ENCODE measurements at regions not wholly inside any gene's neighbourhood (a gene's known extent, or its start where the extent isn't known, plus 50 kb on each side); places are given as distances from the start of the nearest gene placed in this dataset.

GRCh38 chr9:105114318-105114717 lies 130.1 kb upstream of the SLC44A1 start:
- Mint-ChIP-seq H3K36me3 (ENCODE audit: insufficient read depth, unreplicated experiment) (no peaks in the 10 kb centered on the region), H3K27me3 (ENCODE audit: insufficient read depth, unreplicated experiment) (no peaks in the 10 kb centered on the region), H3K4me1 (ENCODE audit: insufficient read depth, unreplicated experiment) (no peaks in the 10 kb centered on the region), H3K27ac (ENCODE audit: low read depth, unreplicated experiment) (no peak overlapping the region), H3K9me3 (ENCODE audit: unreplicated experiment) (no peaks in the 10 kb centered on the region), H3K4me3 (ENCODE audit: unreplicated experiment) (no peak overlapping the region)
- BruUV-seq (replicated peaks), result no TSS peak
- ChIA-PET CTCF (interaction anchor here (0.5 to 1.5 kb wide), 4 partner anchors 19 to 370 kb away, joined by 3 to 8 read pairs (median 4); no protein-coding TSS in a partner anchor), POLR2A (no interaction called here)
- no peak for DNase-seq (ENCODE audit: unreplicated experiment)
- intact Hi-C loops (cut with micrococcal nuclease), result no loop called here
- TF ChIP-seq CTCF (IDR thresholded peaks at IDR 0.05; ENCODE audit: unreplicated experiment), result no peak

GRCh38 chr9:105114964-105115728 lies 129.3 kb upstream of the SLC44A1 start:
- POLR2A ChIA-PET, result no interaction called here
- DNase-seq (ENCODE audit: unreplicated experiment), result no peak
- Mint-ChIP-seq H3K27ac (ENCODE audit: low read depth, unreplicated experiment) (no peak overlapping the region), H3K4me1 (ENCODE audit: insufficient read depth, unreplicated experiment) (no peaks in the 10 kb centered on the region), H3K9me3 (ENCODE audit: unreplicated experiment) (no peaks in the 10 kb centered on the region), H3K36me3 (ENCODE audit: insufficient read depth, unreplicated experiment) (no peaks in the 10 kb centered on the region), H3K27me3 (ENCODE audit: insufficient read depth, unreplicated experiment) (no peaks in the 10 kb centered on the region), H3K4me3 (ENCODE audit: unreplicated experiment) (no peak overlapping the region)
- CTCF ChIA-PET, result interaction anchor here (0.5 to 1.5 kb wide), 4 partner anchors 27 to 371 kb away, joined by 3 to 5 read pairs (median 3); no protein-coding TSS in a partner anchor
- no peak for TF ChIP-seq CTCF (IDR thresholded peaks at IDR 0.05; ENCODE audit: unreplicated experiment)
- BruUV-seq (replicated peaks), result no TSS peak
- intact Hi-C loops (cut with micrococcal nuclease), result no loop called here

- no TSS peak for BruUV-seq (replicated peaks)
- H3K4me1 Mint-ChIP-seq (ENCODE audit: insufficient read depth, unreplicated experiment), result no peaks in the 10 kb centered on the region
- TF ChIP-seq CTCF (IDR thresholded peaks at IDR 0.05; ENCODE audit: unreplicated experiment), result no peak
- H3K27me3 Mint-ChIP-seq (ENCODE audit: insufficient read depth, unreplicated experiment), result no peaks in the 10 kb centered on the region
- no peak overlapping the region for H3K4me3 Mint-ChIP-seq (ENCODE audit: unreplicated experiment)
- H3K9me3 Mint-ChIP-seq (ENCODE audit: unreplicated experiment), result no peaks in the 10 kb centered on the region
- ChIA-PET CTCF (no interaction called here), POLR2A (interaction anchor here (0.7 kb wide), 1 partner anchor 22 kb away, joined by 3 read pairs; no protein-coding TSS in a partner anchor)
- intact Hi-C loops (cut with micrococcal nuclease), result no loop called here
- H3K27ac Mint-ChIP-seq (ENCODE audit: low read depth, unreplicated experiment), result no peak overlapping the region
- H3K36me3 Mint-ChIP-seq (ENCODE audit: insufficient read depth, unreplicated experiment), result no peaks in the 10 kb centered on the region
- DNase-seq (ENCODE audit: unreplicated experiment), result no peak
Observed at GRCh38 chr9:105116052-105116868, 128.2 kb upstream of the SLC44A1 start.

GRCh38 chr9:105117234-105117633 lies 127.2 kb upstream of the SLC44A1 start:
- no peak for DNase-seq (ENCODE audit: unreplicated experiment)
- Mint-ChIP-seq H3K4me1 (ENCODE audit: insufficient read depth, unreplicated experiment) (no peaks in the 10 kb centered on the region), H3K36me3 (ENCODE audit: insufficient read depth, unreplicated experiment) (no peaks in the 10 kb centered on the region), H3K27ac (ENCODE audit: low read depth, unreplicated experiment) (no peak overlapping the region), H3K9me3 (ENCODE audit: unreplicated experiment) (no peaks in the 10 kb centered on the region), H3K27me3 (ENCODE audit: insufficient read depth, unreplicated experiment) (no peaks in the 10 kb centered on the region), H3K4me3 (ENCODE audit: unreplicated experiment) (no peak overlapping the region)
- ChIA-PET POLR2A (interaction anchor here (0.8 kb wide), 1 partner anchor 309 kb away, joined by 3 read pairs; no protein-coding TSS in a partner anchor), CTCF (interaction anchor here (0.6 to 1.3 kb wide), 4 partner anchors 42 to 1837 kb away, joined by 3 to 4 read pairs (median 3); no protein-coding TSS in a partner anchor)
- no TSS peak for BruUV-seq (replicated peaks)
- intact Hi-C loops (cut with micrococcal nuclease), result no loop called here
- TF ChIP-seq CTCF (IDR thresholded peaks at IDR 0.05; ENCODE audit: unreplicated experiment), result no peak

Data from MCF 10A (cell line).